HFF-Myc (cell line): ENCODE measurements at regions not wholly inside any gene's neighbourhood (a gene's known extent, or its start where the extent isn't known, plus 50 kb on each side); places are given as distances from the start of the nearest gene placed in this dataset.

Experiments
- DNase-seq: peaks from one replicate; pipeline ENCODE4 v3.0.0-alpha.2; 2011; ENCODE audit warnings: low read depth; ENCODE audit errors: extremely low read depth
- H3K4me3 ChIP-seq: replicated peaks from 2 replicates; pipeline ENCODE4 v1.5.1; 2011; ENCODE audit warnings: low read depth, mild to moderate bottlenecking, control low read depth, low read length
- TF ChIP-seq, protein P1 (sequence below): IDR thresholded peaks from 2 replicates; pipeline ENCODE4 v1.5.1; 2012; ENCODE audit warnings: mild to moderate bottlenecking, low read depth, low read length, control low read depth; ENCODE audit errors: missing control alignments

DNA sequence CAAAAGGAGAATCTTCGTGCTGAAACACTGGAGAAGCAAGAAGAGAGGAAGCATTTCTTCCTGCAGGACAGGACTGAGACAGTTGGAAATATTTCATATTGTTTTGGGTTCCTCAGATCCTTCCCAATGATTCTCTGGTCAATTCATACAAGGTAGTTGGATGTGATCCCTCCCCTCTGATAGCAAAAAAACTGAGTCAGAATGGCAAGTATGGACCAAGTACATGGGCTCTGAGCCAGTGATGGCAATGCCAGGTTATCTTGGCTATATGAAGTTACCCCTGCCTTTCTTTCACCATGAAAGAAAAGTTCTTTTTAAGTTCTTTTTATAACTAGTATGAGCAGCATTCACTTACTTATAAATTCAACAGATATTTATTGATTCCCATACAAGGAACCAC, 124.4 kb upstream of the PTPRZ1 start:
- no peak for DNase-seq
- TF ChIP-seq, protein P1, sequence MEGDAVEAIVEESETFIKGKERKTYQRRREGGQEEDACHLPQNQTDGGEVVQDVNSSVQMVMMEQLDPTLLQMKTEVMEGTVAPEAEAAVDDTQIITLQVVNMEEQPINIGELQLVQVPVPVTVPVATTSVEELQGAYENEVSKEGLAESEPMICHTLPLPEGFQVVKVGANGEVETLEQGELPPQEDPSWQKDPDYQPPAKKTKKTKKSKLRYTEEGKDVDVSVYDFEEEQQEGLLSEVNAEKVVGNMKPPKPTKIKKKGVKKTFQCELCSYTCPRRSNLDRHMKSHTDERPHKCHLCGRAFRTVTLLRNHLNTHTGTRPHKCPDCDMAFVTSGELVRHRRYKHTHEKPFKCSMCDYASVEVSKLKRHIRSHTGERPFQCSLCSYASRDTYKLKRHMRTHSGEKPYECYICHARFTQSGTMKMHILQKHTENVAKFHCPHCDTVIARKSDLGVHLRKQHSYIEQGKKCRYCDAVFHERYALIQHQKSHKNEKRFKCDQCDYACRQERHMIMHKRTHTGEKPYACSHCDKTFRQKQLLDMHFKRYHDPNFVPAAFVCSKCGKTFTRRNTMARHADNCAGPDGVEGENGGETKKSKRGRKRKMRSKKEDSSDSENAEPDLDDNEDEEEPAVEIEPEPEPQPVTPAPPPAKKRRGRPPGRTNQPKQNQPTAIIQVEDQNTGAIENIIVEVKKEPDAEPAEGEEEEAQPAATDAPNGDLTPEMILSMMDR: no peak
- no peak overlapping the region for H3K4me3 ChIP-seq

DNA sequence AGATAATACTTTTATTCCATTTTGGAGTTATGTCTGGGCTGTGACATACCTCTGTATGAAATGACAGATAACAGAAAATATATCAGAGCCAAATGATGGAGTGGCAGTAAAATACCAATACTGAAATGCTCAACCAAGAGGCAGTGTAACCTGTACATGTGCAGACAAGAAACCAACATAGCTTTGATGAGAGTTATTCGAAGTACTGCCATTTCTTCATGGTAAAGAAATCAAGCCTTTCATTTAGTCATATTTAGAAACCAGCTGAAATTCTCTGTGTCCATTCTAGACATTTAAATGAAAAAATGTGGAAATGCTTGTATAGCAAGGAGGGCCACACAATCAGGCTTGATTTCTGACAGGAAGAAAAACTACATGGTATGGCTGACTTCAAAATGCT, 127.1 kb upstream of the PTPRZ1 start:
- TF ChIP-seq, protein P1: no peak
- H3K4me3 ChIP-seq: no peak overlapping the region
- no peak for DNase-seq

DNA sequence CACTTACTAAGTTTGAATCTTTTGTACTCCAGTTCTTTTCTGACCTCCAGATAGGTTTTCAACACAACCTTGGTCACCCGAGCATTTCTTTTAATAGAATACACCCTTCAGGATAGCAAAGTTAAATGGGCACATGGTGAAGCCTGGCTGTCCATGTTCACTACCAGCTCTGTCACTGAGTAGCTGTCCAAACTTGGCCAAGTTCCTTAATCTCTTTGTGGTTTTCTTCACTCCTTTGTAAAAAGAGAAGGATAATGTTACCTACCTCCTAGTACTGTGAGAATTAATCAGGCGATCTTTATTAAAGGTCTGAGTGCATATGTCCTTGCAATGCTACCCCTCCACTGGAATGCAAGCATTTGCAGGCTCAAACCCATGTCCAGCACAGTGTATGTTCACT, 128.1 kb upstream of the PTPRZ1 start:
- TF ChIP-seq, protein P1: no peak
- no peak overlapping the region for H3K4me3 ChIP-seq
- DNase-seq: no peak

DNA sequence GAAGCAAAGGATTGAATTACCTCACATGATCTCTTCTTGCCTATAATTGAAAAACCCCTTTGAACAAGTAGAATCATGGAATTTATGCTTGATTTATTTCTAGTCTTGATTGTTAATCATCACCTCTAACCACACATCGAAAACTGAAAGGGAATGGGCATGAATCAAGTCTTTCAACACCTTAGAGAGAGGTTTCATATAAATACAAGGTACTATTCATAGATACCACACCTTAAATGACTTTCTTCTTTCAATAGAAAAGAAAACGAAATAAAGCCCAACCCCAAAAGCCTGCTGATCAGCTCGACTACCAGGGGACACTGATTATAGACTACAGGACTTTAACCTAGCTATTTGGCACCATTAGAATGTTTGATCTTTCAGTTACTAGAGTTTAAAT, 128.6 kb upstream of the PTPRZ1 start:
- TF ChIP-seq, protein P1: no peak
- DNase-seq: no peak
- no peak overlapping the region for H3K4me3 ChIP-seq

DNA sequence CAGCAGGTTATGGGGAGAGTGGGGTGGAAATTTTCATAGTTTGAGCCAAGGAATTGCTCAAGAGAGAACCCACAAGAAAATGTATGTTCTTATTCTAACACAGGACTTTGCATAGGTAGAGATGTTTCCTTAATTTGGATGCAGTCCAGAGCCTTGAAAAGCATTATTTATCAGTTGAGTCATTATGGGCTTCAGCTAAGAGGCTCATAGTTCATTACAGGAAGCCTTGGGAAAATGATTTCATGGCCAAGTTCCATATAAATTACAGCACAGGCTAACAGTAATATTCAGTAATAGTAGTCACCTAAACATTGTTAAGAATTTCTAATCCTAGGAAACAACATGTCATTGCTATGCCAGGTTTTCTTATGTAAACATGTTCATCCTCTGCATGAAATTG, 131.1 kb upstream of the PTPRZ1 start:
- TF ChIP-seq, protein P1: no peak
- no peak for DNase-seq
- no peak overlapping the region for H3K4me3 ChIP-seq

DNA sequence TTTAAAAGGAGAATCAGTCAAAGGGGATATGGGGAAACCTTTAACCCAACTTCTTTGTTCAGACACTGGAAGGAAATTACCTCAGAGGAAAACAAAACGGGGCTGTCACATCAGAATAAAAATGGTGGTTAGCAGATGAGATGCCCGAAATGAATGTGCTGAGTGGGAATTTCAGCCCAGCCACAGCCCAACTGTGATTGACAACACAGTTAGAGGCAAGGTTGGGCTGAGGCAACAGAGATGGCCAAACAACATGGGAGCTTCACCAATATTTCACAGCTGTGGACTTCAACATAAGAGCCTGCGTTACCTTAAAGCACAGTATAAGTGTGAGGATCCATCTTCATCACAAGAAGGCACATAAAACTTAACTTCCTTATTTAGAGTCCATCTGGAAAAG, 133.5 kb upstream of the PTPRZ1 start:
- H3K4me3 ChIP-seq: no peak overlapping the region
- DNase-seq: no peak
- TF ChIP-seq, protein P1: no peak

DNA sequence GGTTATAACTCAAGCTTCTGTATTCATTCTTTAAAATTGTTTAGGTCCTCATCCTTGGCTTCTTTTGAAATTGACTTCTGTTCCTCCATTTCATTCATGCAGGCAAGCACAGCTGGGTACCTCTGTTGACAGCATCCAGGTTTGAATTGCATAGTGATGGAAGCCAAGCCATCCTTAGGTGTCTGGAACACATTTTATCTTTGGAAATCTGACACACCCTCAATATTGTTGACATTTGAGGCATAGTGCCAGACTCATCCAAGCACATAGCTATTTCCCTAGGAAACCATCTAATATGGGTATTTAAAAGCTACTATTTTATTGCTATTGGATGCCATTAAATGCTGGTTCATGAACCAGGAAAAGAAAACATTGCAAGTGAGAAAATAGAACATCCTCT, 142.1 kb upstream of the PTPRZ1 start:
- no peak for DNase-seq
- TF ChIP-seq, protein P1: no peak
- no peak overlapping the region for H3K4me3 ChIP-seq
